ENCODE measurements at regions not wholly inside any gene's neighbourhood (a gene's known extent, or its start where the extent isn't known, plus 50 kb on each side); places are given as distances from the start of the nearest gene placed in this dataset.

GRCh38 chr3:154582501-154582900, 152.5 kb upstream of the GPR149 start:
- DNase-seq (ENCODE audit: low read depth in 2 of 2) = no peak

DNA sequence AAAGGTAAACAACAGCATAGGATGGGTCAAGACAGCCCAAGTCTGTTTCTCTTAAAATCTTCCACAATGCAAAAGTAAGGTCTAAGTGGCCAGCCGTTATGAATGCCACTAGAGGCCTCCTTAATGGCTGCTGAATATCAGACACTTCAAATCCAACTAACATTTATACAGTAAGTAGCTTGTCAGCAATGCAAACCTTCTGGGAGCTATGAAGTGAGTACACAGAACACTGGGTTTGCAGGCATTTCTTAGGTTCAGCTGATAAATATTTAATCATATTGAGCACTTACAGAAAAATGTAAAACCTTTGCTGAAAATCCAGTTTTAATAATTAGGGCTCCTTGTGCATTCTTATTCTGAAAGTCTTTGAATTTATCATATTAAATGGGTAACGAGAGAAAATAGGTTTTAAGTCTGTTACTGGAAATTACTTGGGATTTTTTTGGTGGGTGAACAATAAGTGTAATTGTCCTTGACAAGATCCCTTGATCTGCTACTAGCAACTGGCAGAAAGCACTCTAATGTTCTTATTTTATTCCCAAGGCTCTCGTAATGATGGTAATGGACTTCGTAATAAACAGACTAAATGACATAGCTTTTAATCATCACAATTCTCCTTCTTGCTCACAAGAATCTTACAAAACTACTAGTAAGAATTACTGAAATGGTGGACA, 141.7 kb upstream of the GPR149 start:
- DNase-seq (ENCODE audit: low read depth in 2 of 2) = no peak

DNA sequence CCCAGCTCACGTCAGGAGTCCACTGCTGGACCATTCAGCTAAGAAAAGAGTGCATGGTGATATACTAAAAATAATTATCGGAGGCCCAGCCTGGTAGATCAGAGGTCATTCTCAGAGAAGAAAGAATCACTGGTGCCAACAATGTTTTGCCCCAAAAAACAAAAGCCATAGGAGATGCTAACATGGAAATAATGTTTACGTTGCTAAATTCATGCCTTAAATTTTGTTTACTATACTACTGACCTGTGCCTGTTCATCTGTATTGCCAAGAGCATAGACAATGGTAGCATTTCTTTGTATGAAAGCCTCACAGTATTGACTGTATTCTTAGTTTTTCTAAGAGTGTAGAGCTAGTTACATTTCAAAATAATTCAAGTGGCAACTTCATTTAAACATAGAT, 138.1 kb upstream of the GPR149 start:
- no peak for DNase-seq (ENCODE audit: low read depth in 2 of 2)

DNA sequence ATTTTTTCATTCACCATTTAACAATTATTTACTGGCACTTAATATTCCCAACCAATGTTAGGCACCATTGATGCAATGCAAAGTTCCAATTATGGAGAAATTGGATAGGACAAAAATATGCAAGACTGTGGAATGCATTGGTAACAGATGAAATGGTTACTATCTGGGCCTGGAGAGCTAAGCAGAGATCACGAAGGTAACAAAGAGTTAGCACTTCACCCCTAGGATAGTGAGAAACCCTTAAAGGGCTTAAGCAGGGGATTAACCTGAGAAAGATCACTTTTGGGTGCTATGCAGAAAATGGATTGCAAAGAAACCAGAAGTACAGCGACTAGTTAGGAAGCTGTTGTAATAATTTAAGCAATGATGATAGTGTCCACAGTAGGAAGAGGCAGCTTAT, 129.6 kb upstream of the GPR149 start:
- no peak for DNase-seq (ENCODE audit: low read depth in 2 of 2)

DNA sequence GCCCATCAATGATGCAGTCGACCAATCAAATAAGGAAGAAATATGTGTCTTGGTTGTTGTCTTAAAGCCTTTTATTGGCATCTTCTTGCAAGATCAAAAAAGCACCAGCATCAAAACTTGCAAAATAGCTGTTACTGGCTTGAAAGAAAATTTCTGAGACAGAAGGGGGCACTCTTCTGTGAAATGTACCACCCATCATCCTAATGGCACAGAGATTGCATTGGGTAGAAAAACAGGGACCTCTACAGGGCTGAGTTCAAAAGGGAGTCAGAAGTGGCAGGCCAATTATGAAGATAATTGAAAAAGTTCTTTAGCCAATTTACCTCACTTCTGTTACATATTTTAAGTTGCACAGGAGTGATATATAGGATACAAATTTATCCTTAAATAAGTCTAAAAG, 122.3 kb upstream of the GPR149 start:
- DNase-seq (ENCODE audit: low read depth in 2 of 2) = no peak

GRCh38 chr3:154549391-154549790, 119.4 kb upstream of the GPR149 start:
- no peak for DNase-seq (ENCODE audit: low read depth in 2 of 2)

DNA sequence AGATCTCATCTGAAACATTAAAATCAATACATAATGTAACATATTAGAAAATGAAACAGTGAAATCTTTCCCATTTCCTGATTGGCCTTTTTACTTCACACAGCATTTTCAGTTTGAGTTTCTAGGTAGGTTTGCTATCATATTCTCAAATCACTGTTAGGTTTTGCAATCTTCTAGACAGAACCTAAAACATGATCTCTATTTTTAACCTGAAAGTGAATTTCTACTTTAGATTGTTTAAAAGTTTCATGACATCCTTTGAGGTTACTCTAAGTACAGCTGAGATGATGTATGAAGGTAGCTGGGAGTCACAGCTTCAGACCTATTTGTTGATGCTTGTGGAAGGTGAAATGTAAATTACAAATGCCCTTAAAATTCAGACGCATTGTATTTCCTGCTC, 118.4 kb upstream of the GPR149 start:
- no peak for DNase-seq (ENCODE audit: low read depth in 2 of 2)

DNA sequence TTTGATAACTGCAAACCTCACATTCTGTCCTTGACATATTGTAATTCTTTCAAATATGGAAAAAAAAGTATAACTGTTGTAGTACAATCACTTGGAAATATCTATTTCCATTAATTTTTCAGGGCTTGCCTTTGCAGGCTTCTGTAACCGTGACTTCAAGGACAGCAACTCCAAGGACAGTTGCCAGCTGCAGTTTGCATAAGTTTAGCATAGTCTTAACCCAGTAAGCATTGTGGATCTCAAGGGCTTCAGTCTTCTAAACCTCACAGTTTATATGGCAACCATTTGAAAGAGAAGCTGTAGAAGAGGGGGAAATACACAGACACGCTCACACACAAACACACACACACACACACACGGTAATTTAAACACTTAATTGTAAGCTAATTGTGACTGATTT, 112.8 kb upstream of the GPR149 start:
- DNase-seq (ENCODE audit: low read depth in 2 of 2) = no peak

DNA sequence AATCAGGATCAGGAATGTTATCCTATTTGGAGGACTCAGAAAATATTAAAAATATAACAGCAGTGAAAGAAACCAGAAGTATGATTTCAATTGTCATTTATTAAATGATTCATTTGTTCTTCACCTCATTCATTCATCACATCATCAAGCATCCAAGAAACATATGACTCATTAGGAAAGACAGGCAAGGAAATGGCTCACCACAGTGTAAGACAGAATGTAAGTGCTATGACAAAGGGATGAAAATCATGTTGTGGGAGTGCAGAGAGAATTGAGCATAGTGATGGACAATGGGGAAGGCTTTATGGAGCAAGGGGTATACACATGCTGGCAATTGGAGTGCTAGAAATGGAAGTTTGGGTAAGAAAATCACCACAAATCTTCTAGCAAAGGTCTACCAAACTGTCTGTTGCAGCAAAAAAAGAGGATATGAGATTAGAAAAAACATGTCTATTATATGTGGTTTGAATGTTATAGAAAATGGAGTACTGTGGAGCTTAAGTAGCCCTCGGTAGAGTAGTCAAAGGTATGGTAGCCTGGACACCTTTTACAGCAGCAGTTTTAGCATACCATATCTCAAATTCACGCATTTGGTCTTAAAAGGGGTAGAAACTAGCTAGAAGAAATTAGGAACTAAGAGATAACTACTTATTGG, 111.1 kb upstream of the GPR149 start:
- no peak for DNase-seq (ENCODE audit: low read depth in 2 of 2)

DNA sequence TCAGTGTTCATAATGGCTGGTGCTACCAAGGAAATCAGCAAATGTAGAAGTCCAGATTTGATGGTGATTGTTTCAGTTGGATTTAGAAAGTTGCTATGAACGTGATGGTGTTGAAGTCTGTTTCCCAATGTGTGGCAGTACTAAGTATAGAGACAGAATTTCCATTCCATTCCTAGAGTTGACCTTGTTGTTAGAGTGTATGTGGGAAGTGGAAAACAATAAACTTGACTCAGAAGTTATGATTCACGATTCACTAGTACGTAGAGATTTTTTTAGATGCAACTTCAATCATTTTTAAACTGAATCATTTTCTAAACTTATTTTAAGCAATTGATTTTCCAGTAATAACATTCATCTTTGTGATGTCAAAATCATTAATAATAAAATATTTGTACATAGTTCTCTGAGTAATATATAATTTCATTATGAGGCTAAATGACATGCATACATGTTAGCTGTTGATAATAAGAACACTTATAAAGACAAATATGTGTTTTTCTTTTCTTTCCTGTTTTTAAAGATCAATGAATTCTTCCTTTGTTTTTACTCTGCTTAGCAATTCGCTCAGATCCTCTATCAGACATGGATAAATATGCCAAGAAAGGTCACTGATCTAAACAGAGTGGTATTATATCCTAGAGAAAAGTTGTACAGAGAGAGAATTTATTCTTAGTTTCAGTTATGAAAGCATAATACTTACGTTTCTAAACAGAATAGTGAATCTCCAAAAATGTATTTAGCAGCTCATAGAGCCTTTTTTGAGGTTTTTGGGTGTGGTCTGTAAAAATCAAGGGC, 108.8 kb upstream of the GPR149 start:
- DNase-seq (ENCODE audit: low read depth in 2 of 2) = no peak

DNA sequence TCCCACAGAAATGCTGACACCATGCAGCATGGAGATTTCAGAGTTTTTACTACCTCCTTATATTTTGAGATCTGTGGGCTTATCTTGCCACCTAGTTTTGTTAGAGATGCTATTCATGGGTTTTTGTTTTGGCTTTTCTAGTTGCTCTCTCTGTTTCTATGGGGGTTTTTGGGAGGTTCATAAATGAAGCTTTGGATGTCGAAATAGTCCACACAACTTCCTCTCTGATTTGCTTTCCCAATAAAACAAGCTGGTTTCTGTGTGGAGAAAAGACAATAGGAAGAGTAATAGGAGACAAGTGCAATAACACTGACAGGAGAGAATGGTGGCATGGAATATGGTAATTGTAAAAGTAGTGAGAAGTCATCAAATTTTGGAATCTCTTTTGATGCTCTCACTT, 106.8 kb upstream of the GPR149 start:
- no peak for DNase-seq (ENCODE audit: low read depth in 2 of 2)

DNA sequence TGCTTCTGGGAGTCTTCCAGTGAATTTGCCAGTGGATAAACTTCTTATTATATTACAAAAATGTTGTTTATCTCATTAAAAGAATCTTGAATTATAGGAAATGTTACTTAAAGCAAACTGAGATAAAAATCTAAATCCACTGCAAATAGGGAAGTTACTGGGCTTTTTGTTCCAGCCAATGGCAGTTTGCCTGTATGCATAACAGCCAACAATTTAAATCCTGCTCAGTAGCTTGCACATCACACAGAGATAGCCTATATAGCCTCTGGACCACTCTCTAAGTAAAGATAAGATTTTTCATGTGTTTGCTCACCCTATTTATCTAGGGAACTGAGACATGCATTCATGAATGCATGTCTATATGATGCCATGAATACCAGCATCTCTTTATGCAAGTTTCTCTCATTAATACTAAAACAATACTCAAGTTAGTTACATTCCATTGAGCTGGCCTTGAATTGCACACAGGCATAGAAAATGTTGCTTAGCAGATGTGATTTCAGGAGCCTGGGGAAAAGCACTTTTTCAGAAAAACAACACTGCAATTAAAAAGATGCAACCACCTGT, 92.1 kb upstream of the GPR149 start:
- DNase-seq (ENCODE audit: low read depth in 2 of 2) = no peak

DNA sequence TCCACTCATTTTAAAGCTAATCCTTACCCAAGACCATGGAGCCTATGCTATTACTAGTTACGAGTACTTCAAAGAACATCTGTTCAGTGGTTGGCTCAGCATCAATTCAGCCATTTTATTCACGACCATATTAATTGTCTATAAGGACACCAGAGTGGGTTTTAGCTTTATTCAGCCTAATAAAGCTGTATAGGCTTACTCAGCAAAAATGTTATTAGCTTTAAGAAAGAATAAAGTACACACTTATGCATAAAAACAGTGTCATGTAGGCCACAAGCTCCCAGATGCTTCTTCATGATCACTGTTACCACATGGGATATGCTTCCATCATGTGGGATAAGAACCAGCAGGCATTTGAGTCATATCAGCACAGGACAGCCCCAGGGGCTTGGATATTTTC, 87.4 kb upstream of the GPR149 start:
- no peak for DNase-seq (ENCODE audit: low read depth in 2 of 2)

DNA sequence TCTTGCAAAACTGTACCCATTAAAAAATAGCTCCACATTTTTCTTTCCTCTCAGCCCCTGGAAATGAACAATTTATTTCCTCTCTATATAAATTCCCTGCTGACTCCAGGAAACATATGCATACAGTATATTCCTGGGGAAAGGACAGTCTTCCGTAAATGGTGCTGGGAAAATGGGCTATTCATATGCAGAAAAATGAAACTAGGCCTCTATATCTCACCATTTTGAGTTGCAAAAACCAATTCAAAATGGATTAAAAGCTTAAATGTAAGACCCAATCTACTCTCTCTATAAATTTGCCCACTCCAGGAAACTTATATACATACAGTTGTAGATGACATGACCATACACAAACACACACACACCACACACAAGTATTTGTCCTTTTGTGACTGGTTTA, 85.9 kb upstream of the GPR149 start:
- no peak for DNase-seq (ENCODE audit: low read depth in 2 of 2)

- DNase-seq (ENCODE audit: low read depth in 2 of 2) = no peak
These were observed 80.8 kb upstream of the GPR149 start for GRCh38 chr3:154510780-154511179.

DNA sequence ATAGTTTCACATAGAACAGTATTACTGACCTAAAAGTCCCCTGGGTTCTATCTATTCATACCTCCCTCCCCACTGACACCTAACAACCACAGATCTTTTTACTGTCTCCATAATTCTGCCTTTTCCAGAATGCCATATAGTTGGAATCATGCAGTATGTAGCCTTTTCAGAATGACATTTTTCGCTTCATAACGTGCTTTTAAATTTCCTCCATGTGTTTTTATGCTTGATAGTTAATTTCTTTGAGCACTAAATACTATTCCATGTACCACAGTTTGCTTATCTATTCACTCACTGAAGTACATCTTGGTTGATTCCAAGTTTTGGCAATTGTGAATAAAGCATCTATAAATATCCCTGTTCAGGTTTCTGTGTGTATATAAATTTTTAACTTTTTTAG, 77.7 kb upstream of the GPR149 start:
- DNase-seq (ENCODE audit: low read depth in 2 of 2) = no peak

DNA sequence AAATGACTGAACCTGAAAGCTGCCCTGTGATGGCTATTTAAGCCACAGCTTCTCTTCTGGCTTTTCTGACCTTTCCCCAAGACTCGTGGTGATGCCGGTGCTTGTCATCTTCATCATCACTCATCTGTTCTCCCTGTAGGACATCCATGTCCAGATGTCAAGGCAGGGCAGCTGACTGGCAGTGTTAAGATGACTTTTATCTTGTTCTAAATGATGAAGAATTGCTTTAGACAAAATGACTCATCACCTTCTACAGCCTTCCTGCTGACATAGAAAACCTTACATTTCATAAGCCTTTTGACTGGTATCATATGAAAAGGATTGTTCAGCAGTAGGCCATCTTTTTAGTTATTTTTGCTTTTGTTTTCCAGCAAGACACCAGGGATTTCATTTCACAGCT, 67.0 kb upstream of the GPR149 start:
- DNase-seq (ENCODE audit: low read depth in 2 of 2) = no peak

- no peak for DNase-seq (ENCODE audit: low read depth in 2 of 2)
These were observed 66.5 kb upstream of the GPR149 start for GRCh38 chr3:154496540-154496939.

DNA sequence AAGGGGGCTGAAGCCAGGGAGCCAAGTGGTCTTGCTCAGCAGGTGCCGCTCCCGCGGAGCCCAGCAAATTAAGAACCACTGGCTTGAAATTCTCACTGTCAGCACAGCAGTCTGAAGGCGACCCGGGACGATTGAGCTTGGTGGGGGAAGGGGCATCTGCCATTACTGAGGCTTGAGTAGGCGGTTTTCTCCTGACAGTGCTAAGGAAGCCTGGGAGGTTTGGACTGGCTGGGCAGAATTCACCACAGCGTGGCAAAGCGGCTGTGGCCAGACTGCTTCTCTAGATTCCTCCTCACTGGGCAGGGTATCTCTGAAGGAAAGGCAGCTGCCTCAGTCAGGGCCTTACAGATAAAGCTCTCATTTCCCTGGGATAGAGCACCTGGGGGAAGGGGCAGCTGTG, 57.0 kb upstream of the GPR149 start:
- DNase-seq (ENCODE audit: low read depth in 2 of 2) = no peak

DNA sequence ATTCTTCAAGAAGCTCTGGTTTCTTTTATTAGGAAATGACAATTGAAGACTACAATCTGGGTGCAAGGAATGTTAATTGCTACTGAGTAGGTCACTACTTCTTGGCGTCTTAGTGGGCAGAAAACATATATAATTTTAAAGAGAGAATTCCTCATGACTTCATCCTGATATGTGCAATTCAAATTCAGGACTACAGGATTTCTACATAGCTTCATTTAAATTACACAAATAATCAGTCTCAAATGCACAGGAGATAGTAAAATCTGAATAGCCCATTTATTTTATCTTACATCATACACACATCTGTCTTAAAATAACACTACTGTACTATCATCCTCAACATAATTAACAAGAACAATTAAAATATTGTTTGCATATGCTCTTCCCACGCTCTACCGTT, 52.5 kb upstream of the GPR149 start:
- DNase-seq (ENCODE audit: low read depth in 2 of 2) = no peak

DNA sequence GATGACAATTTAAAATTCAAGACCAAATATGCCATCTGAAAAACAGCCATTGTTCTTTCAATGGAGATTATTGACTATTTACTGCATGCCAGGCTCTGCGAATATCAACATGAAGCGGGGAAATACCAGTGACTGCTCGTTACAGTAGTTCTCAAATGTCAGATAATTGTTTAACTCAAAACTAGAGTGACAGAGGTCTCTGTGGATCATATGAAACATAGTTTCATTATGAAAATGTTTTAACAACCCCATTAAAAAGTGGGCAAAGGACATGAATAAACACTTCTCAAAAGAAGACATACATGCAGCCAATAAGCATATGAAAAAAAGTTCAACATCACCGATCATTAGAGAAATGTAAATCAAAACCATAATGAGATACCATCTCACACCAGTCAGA, 50.0 kb upstream of the GPR149 start:
- no peak for DNase-seq (ENCODE audit: low read depth in 2 of 2)
